NB4 (cell line): ENCODE measurements at regions not wholly inside any gene's neighbourhood (a gene's known extent, or its start where the extent isn't known, plus 50 kb on each side); places are given as distances from the start of the nearest gene placed in this dataset.

Experiments used
- MYC ChIP-seq: IDR thresholded peaks from 2 replicates; pipeline ENCODE4 v1.6.1; 2011; ENCODE audit warnings: low read depth, low read length
- POLR2A ChIP-seq: IDR thresholded peaks from 2 replicates; pipeline ENCODE4 v1.6.1; 2011; ENCODE audit warnings: mild to moderate bottlenecking; ENCODE audit not compliant: insufficient read length; ENCODE audit errors: extremely low read depth
- TF ChIP-seq, protein P1 (sequence below): IDR thresholded peaks from one replicate; pipeline ENCODE4 v1.5.1; 2012; ENCODE audit warnings: low read depth, low read length
- TF ChIP-seq, protein P2 (sequence below): IDR thresholded peaks from 2 replicates; pipeline ENCODE4 v1.6.1; 2011; ENCODE audit warnings: low read depth, low read length

DNA sequence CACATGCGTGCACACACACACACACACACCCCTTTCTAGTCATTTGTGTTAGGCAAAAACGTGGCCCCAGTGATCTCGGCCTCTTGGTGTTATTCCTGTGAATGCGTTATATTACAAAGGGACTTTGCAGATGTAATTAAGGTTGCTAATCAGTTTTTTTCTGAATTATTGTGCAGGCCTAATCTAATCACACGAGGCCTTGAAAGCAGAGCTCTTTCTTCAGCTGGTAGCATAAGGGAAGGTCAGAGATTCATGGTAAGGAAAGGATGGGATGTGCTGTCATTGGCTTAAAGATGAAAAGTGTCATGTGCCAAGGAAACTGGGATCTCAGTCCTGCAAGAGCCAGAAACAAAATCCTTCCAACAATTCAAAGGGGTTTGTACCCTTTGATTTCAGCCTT, 113.4 kb upstream of the ELAC2 start:
- no peak for TF ChIP-seq MYC
- no peak for TF ChIP-seq POLR2A
- TF ChIP-seq, protein P1, sequence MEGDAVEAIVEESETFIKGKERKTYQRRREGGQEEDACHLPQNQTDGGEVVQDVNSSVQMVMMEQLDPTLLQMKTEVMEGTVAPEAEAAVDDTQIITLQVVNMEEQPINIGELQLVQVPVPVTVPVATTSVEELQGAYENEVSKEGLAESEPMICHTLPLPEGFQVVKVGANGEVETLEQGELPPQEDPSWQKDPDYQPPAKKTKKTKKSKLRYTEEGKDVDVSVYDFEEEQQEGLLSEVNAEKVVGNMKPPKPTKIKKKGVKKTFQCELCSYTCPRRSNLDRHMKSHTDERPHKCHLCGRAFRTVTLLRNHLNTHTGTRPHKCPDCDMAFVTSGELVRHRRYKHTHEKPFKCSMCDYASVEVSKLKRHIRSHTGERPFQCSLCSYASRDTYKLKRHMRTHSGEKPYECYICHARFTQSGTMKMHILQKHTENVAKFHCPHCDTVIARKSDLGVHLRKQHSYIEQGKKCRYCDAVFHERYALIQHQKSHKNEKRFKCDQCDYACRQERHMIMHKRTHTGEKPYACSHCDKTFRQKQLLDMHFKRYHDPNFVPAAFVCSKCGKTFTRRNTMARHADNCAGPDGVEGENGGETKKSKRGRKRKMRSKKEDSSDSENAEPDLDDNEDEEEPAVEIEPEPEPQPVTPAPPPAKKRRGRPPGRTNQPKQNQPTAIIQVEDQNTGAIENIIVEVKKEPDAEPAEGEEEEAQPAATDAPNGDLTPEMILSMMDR, result no peak
- TF ChIP-seq, protein P2, sequence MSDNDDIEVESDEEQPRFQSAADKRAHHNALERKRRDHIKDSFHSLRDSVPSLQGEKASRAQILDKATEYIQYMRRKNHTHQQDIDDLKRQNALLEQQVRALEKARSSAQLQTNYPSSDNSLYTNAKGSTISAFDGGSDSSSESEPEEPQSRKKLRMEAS, result no peak
